GM12878 (cell line): ENCODE measurements at regions not wholly inside any gene's neighbourhood (a gene's known extent, or its start where the extent isn't known, plus 50 kb on each side); places are given as distances from the start of the nearest gene placed in this dataset.

Experiments
- EGR1 ChIP-seq, 2 experiments: IDR thresholded peaks; 1 replicate in 1 of 2; 2 replicates in 1 of 2; pipeline ENCODE4 v1.6.1; 2011 to 2012; ENCODE audit warnings: low read depth in 2 of 2, low read length in 2 of 2, borderline replicate concordance in 1 of 2, mild to moderate bottlenecking in 1 of 2, moderate library complexity in 1 of 2
- EZH2 ChIP-seq: IDR thresholded peaks from 2 replicates; pipeline ENCODE4 v1.6.1; 2012; ENCODE audit warnings: low read depth, mild to moderate bottlenecking, control low read depth, inconsistent platforms, low read length, borderline replicate concordance; ENCODE audit not compliant: control insufficient read depth
- MAX ChIP-seq: IDR thresholded peaks from 2 replicates; pipeline ENCODE4 v1.6.1; 2012; ENCODE audit warnings: low read depth, low read length, improper control_type of control experiment
- MXI1 ChIP-seq: fragments of 150-350 bp; IDR thresholded peaks from 2 replicates; pipeline ENCODE4 v1.6.1; 2011; ENCODE audit warnings: low read depth, mild to moderate bottlenecking, inconsistent platforms, low read length, improper control_type of control experiment
- POLR2A ChIP-seq: IDR thresholded peaks from 2 replicates; pipeline ENCODE4 v1.6.1; 2011; ENCODE audit warnings: low read depth, mild to moderate bottlenecking, low read length
- RAD21 ChIP-seq: IDR thresholded peaks from 2 replicates; pipeline ENCODE4 v1.6.1; 2011; ENCODE audit warnings: mild to moderate bottlenecking, low read depth, low read length, moderate library complexity; ENCODE audit not compliant: insufficient read depth
- ZNF217 ChIP-seq: fragments of 450-650 bp; IDR thresholded peaks from 2 replicates; pipeline ENCODE4 v1.6.1; 2017; ENCODE audit warnings: antibody characterized with exemption, mild to moderate bottlenecking
- TF ChIP-seq, protein P1 (sequence below): IDR thresholded peaks from 2 replicates; pipeline ENCODE4 v1.6.1; 2012; ENCODE audit warnings: low read depth, low read length, improper control_type of control experiment
- TF ChIP-seq, protein P2 (sequence below), 3 experiments: IDR thresholded peaks in 2 of 3; conservative IDR thresholded peaks in 1 of 3; 2 replicates each; pipeline ENCODE4 v1.5.1; 2011; ENCODE audit warnings: low read depth in 3 of 3, low read length in 3 of 3, mild to moderate bottlenecking in 3 of 3, control low read depth in 2 of 3, moderate library complexity in 2 of 3, inconsistent platforms in 1 of 3, mixed read lengths in 1 of 3; ENCODE audit not compliant: control insufficient read depth in 2 of 3, insufficient read depth in 1 of 3; ENCODE audit errors: extremely low read depth in 1 of 3

- no peak for TF ChIP-seq MAX
- no peak for TF ChIP-seq EZH2
- TF ChIP-seq, protein P1, sequence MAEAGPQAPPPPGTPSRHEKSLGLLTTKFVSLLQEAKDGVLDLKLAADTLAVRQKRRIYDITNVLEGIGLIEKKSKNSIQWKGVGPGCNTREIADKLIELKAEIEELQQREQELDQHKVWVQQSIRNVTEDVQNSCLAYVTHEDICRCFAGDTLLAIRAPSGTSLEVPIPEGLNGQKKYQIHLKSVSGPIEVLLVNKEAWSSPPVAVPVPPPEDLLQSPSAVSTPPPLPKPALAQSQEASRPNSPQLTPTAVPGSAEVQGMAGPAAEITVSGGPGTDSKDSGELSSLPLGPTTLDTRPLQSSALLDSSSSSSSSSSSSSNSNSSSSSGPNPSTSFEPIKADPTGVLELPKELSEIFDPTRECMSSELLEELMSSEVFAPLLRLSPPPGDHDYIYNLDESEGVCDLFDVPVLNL, result no peak
- TF ChIP-seq, protein P2, sequence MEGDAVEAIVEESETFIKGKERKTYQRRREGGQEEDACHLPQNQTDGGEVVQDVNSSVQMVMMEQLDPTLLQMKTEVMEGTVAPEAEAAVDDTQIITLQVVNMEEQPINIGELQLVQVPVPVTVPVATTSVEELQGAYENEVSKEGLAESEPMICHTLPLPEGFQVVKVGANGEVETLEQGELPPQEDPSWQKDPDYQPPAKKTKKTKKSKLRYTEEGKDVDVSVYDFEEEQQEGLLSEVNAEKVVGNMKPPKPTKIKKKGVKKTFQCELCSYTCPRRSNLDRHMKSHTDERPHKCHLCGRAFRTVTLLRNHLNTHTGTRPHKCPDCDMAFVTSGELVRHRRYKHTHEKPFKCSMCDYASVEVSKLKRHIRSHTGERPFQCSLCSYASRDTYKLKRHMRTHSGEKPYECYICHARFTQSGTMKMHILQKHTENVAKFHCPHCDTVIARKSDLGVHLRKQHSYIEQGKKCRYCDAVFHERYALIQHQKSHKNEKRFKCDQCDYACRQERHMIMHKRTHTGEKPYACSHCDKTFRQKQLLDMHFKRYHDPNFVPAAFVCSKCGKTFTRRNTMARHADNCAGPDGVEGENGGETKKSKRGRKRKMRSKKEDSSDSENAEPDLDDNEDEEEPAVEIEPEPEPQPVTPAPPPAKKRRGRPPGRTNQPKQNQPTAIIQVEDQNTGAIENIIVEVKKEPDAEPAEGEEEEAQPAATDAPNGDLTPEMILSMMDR (IDR thresholded peaks at IDR 0.05 in 2 of 3, conservative IDR thresholded peaks at IDR 0.05 in 1 of 3; ENCODE audit: control insufficient read depth in 2 of 3, extremely low read depth in 1 of 3, insufficient read depth in 1 of 3, low read depth in 3 of 3, low read length in 3 of 3), result no peak
- no peak for TF ChIP-seq MXI1
- no peak for TF ChIP-seq POLR2A
- no peak for TF ChIP-seq ZNF217
- TF ChIP-seq EGR1 (IDR thresholded peaks at IDR 0.05; ENCODE audit: borderline replicate concordance in 1 of 2, low read depth in 2 of 2, low read length in 2 of 2), result no peak
- no peak for TF ChIP-seq RAD21
Measured at GRCh38 chr5:142204219-142204618, 95.6 kb downstream of the NDFIP1 start.
